Large intestine (tissue), 3 donors: ENCODE measurements at regions not wholly inside any gene's neighbourhood (a gene's known extent, or its start where the extent isn't known, plus 50 kb on each side); places are given as distances from the start of the nearest gene placed in this dataset.

Source experiments
- DNase-seq, 2 donors: peaks; one replicate each; pipeline versions ENCODE4 v3.0.0 to v3.0.0-alpha.2; 2013
- H3K27ac ChIP-seq: one replicate; pipeline ENCODE4 v1.5.1; 2013; ENCODE audit warnings: low read length
- H3K27me3 ChIP-seq: 2 replicates; pipeline ENCODE4 v1.6.1; 2013; ENCODE audit warnings: low read length; ENCODE audit not compliant: control insufficient read depth, insufficient read depth
- H3K36me3 ChIP-seq: 2 replicates; pipeline ENCODE4 v1.6.1; 2013; ENCODE audit warnings: low read length; ENCODE audit not compliant: control insufficient read depth, insufficient read depth
- H3K4me1 ChIP-seq: one replicate; pipeline ENCODE4 v1.6.1; 2013; ENCODE audit warnings: low read length; ENCODE audit not compliant: control insufficient read depth, insufficient read depth
- H3K4me3 ChIP-seq: one replicate; pipeline ENCODE4 v1.5.1; 2013; ENCODE audit warnings: low read length
- H3K9me3 ChIP-seq: one replicate; pipeline ENCODE4 v1.6.1; 2013; ENCODE audit warnings: mild to moderate bottlenecking, low read depth, low read length, moderate library complexity; ENCODE audit not compliant: control insufficient read depth
- WGBS: methylation state at CpG from one replicate; pipeline ENCODE4 v1.1.5; 2013; ENCODE audit warnings: low lambda C conversion rate; ENCODE audit not compliant: insufficient coverage; 5-methylcytosine and 5-hydroxymethylcytosine counted together

DNA sequence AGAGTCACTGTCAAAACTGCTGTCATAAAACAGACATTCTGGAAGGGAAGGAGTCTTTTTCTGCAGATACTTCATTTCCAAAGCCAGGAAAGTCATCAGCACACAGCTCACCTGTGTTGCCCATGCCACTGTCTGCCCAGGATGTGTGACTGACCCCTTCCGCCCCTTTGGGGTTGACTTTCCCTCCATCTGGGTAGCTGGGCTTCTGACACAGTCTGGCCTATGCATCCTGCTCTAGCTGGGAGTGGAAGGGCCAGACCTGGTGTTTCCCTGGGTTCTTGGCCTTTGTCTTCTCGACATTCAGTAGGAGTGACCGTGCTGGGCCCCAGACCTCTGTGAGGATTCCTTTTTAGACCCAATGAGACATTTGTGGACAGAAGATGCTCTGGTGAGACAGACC is 378.9 kb upstream of the NUPR2 start:
- Histone ChIP-seq H3K9me3 (peaks cover 40% of the 10 kb centered on the region), H3K4me1 (no peaks in the 10 kb centered on the region), H3K4me3 (no peak overlapping the region), H3K36me3 (no peaks in the 10 kb centered on the region), H3K27ac (no peak overlapping the region), H3K27me3 (no peaks in the 10 kb centered on the region)
- WGBS: no CpG with 5 or more reads among the region's 3 CpGs
- DNase-seq: no peak

GRCh38 chr7:56493704-56494450 is 377.7 kb upstream of the NUPR2 start:
- peaks cover 40% of the 10 kb centered on the region for H3K9me3 ChIP-seq
- WGBS: 60% methylated on average over 1 of the region's 8 CpGs
- no peak overlapping the region for H3K27ac ChIP-seq
- H3K4me3 ChIP-seq: no peak overlapping the region
- no peaks in the 10 kb centered on the region for H3K4me1 ChIP-seq
- no peak for DNase-seq
- no peaks in the 10 kb centered on the region for H3K36me3 ChIP-seq
- no peaks in the 10 kb centered on the region for H3K27me3 ChIP-seq

- Histone ChIP-seq H3K36me3 (no peaks in the 10 kb centered on the region), H3K9me3 (peaks cover 40% of the 10 kb centered on the region), H3K27me3 (no peaks in the 10 kb centered on the region), H3K4me1 (no peaks in the 10 kb centered on the region), H3K27ac (no peak overlapping the region), H3K4me3 (no peak overlapping the region)
- WGBS: no CpG with 5 or more reads among the region's 4 CpGs
- no peak for DNase-seq
Observed at GRCh38 chr7:56493196-56493595, 377.0 kb upstream of the NUPR2 start.

DNA sequence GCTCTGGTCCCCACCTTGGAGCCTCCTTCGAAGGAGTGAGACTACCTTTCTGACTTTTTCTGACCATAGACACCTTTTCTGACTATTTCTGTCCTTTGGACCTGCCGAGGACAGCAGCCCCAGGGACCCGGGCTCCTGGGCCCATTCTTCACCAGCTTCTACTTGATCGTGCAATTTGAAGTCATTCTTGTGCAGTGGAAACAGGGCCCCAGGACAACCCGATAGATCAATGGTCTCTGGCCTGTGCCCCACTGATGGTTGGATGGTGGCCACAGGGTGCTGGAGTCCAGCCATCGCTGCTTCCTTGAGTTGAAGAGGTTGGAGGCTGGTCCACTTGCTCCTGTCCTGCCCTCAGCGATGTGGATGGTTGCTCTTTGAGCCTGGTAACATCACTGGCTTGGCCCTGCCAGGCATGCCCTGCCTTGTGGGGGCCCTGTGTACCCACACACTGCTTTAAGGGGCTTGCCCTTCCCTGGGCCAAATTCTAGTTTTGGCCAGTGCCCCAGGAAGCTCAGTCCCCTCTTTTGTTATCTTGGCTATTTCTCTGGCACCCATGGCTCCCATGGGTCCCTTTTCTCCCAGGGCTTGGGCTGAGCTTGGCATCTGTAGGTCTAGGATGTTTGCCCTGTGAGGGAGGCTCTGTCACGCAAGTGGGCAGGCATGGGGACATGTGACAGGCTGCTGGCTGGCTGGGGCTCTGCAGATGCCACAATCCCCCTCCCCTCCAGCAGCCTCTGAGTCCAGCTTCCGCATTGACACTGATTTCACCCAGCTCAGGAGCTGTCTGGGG is 375.6 kb upstream of the NUPR2 start:
- H3K36me3 ChIP-seq: no peaks in the 10 kb centered on the region
- no peaks in the 10 kb centered on the region for H3K27me3 ChIP-seq
- DNase-seq: no peak
- WGBS: no CpG with 5 or more reads among the region's 9 CpGs
- no peak overlapping the region for H3K27ac ChIP-seq
- H3K4me3 ChIP-seq: no peak overlapping the region
- no peaks in the 10 kb centered on the region for H3K4me1 ChIP-seq
- H3K9me3 ChIP-seq: peaks cover 40% of the 10 kb centered on the region

DNA sequence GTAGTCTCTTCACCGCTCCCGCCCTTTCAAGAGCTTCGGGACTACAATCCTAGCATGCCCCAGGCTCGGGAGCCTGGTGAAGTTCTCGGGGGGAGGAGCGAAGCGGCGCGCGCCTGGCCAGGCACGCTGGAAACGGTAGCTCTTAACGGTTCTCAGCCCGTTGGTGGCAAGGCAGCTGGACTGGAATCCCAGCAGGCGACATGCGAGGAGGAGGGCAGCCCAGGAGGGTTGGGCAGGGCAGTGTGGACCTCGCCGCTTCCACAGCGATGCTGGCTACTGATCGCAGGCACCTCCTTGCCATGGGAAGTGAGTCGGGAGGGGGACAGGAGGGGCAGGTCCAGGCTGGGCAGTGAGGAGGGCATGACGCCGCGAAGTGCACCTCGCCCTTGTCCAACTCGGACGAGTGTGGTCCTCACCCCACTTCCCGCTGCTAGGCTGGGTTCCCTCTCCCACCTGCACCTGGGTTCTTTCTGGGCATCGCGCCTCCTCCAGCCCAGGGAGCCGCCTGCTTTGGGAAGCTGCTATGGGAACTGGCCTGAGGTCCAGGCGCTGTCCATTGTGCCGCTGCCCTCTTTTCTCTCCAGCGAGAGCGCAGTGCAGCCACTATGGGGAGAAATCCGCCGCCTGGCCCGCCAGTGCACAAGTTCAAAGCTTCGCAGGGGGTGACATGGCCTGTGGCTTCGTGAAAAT is 367.8 kb upstream of the NUPR2 start:
- H3K4me3 ChIP-seq: no peak overlapping the region
- no peaks in the 10 kb centered on the region for H3K27me3 ChIP-seq
- no peak for DNase-seq
- no peak overlapping the region for H3K27ac ChIP-seq
- WGBS: no CpG with 5 or more reads among the region's 40 CpGs
- H3K4me1 ChIP-seq: no peaks in the 10 kb centered on the region
- H3K36me3 ChIP-seq: no peaks in the 10 kb centered on the region
- peaks cover 24% of the 10 kb centered on the region for H3K9me3 ChIP-seq

GRCh38 chr7:56483153-56483552 is 366.9 kb upstream of the NUPR2 start:
- H3K9me3 ChIP-seq: peaks cover 29% of the 10 kb centered on the region
- no CpG with 5 or more reads among the region's 22 CpGs for WGBS
- H3K27me3 ChIP-seq: no peaks in the 10 kb centered on the region
- H3K36me3 ChIP-seq: no peaks in the 10 kb centered on the region
- DNase-seq: no peak
- H3K4me3 ChIP-seq: no peak overlapping the region
- no peak overlapping the region for H3K27ac ChIP-seq
- H3K4me1 ChIP-seq: no peaks in the 10 kb centered on the region

DNA sequence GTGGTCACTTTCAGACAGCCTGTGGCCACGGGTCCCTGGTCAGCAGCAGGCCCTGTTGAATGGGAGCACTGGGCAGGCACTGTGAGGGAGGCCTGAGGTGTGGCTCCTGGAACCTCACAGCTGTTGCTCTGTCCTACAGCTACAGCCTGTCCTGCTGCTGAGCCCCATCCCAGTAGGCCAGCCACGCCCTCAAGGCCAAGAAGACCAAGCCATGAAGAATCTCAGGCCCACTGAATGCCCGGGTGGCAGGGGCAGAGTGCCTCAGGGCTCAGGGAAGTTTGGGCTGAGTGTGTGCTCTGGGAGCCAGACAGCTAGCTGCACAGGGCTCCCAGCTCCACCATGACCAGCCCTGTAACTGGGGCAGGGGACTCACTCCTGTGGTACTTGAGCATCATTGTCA is 363.5 kb upstream of the NUPR2 start:
- Histone ChIP-seq H3K27ac (no peak overlapping the region), H3K4me1 (no peaks in the 10 kb centered on the region), H3K27me3 (no peaks in the 10 kb centered on the region), H3K36me3 (no peaks in the 10 kb centered on the region), H3K4me3 (no peak overlapping the region), H3K9me3 (peaks cover 37% of the 10 kb centered on the region)
- no peak for DNase-seq
- WGBS: no CpG with 5 or more reads among the region's 3 CpGs

GRCh38 chr7:56479136-56479535 is 362.9 kb upstream of the NUPR2 start:
- H3K27ac ChIP-seq: no peak overlapping the region
- WGBS: no CpG with 5 or more reads among the region's 2 CpGs
- no peak for DNase-seq
- H3K4me3 ChIP-seq: no peak overlapping the region
- no peaks in the 10 kb centered on the region for H3K27me3 ChIP-seq
- no peaks in the 10 kb centered on the region for H3K4me1 ChIP-seq
- no peaks in the 10 kb centered on the region for H3K36me3 ChIP-seq
- peaks cover 40% of the 10 kb centered on the region for H3K9me3 ChIP-seq

DNA sequence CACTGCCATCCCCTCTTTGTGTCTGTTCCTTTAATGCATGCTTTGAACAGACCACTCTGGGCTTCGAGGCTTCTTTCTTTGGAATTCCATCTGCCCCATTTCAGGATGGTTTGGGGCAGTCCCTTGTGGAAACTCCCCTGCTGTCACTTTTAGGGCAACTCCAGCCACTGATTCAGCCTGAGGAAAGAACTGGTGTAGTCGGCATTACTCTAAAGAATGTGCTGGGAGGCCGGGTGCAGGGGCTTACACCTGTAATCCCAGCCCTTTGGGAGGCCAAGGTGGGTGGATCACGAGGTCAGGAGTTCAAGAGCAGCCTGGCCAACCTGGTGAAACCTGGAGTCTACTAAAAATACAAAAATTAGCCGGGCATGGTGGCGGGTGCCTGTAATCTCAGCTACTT is 358.1 kb upstream of the NUPR2 start:
- Histone ChIP-seq H3K4me1 (no peaks in the 10 kb centered on the region), H3K4me3 (no peak overlapping the region), H3K27ac (no peak overlapping the region), H3K27me3 (no peaks in the 10 kb centered on the region), H3K36me3 (no peaks in the 10 kb centered on the region), H3K9me3 (peaks cover 21% of the 10 kb centered on the region)
- DNase-seq: no peak
- 80% methylated on average over 2 of the region's 6 CpGs for WGBS

GRCh38 chr7:56471811-56472210 is 355.6 kb upstream of the NUPR2 start:
- DNase-seq: no peak
- Histone ChIP-seq H3K27me3 (no peaks in the 10 kb centered on the region), H3K36me3 (no peaks in the 10 kb centered on the region), H3K9me3 (peaks cover 17% of the 10 kb centered on the region), H3K4me3 (no peak overlapping the region), H3K4me1 (no peaks in the 10 kb centered on the region), H3K27ac (no peak overlapping the region)
- no CpG with 5 or more reads among the region's 2 CpGs for WGBS
